HG02678 (cell line): ENCODE measurements at regions not wholly inside any gene's neighbourhood (a gene's known extent, or its start where the extent isn't known, plus 50 kb on each side); places are given as distances from the start of the nearest gene placed in this dataset.

ENCODE experiments used
- ATAC-seq: cut with Tn5 transposase; IDR thresholded peaks from one replicate; pipeline ENCODE4 v1.9.1; 2021; ENCODE audit warnings: mild to moderate bottlenecking, moderate library complexity; ENCODE audit not compliant: unreplicated experiment

DNA sequence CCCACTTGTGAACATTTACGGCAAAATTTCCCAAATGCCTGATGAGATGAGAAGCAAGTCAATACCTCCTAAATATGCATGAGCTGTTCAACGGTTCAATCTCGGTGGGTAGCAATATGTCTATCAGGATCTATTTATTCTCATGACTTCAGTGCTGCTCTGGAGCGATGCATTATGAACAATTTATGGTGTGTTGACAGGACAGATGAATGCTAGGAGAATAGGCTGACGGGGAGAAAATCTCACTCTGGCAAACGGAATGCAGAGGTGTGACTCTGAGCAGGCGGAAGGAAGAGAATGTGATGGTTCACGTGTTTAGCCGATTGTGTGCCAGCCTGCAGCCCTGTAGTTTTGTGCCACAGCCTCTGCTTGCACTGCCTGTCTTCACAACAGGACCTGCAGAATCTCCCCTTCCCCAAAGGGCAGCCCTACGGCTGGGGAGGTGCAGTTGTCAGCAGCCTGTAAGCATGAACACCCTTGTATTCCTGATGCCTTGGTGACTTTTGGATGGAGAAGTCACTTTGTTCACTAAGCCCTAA, 345.2 kb downstream of the PHKB start:
- no peak for ATAC-seq

DNA sequence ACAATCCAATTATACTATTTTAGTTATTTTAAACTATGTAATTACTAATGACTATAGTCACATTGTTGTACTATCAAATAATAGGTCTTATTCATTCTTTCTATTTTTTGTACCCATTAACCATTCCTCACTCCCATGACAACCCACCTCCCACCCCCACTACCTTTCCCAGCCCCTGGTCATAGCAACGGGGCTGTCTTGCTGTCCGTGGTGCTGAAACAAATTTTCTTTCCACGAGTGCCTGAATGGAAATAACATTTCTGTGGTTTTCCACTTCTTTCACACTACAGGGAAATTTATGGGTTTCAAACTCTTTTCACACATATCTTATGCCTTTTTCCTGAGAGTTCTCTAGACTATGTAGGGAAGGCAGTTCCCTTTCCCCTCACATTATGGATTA, 326.6 kb downstream of the PHKB start:
- no peak for ATAC-seq

GRCh38 chr16:47781673-47782072, 320.5 kb downstream of the PHKB start:
- no peak for ATAC-seq

- no peak for ATAC-seq
These were observed 319.2 kb downstream of the PHKB start for GRCh38 chr16:47780213-47780875.

DNA sequence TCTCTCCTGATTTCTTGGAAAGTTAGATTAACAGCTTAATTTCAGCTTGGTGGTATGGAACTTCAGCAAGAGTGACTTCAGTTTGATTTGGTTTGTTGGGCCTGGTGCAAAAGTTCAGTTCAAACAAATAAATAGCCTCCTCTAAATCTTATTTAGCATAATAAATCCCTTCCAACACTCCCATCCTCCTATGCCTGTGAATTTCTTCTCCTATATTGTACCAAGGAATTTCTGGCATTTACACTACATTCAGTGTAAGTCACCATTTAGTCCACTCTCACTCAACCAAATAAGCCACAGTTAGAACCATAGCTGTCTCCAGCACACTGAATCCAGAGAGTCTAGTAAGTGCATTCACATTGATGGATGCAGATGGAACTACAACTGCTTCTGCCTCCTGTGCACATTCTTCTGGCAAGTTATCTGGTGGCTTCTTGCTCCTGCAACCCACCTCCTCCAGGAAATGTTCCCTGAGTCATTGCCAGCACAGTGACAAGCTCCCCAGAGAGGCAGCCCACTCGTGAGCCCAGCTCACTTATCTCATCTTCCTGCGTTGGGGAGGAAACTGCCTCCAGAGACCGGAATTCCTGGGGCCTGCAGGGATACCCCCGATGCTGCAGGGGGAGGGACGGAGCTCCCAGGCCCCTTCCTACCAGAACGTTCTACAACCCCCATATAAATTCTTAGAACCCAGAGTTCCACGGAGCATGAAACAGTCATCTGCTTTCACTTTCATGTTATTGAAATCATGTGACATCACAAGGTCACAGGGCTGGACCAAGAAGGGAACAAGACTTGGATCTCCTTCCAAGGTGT, 318.3 kb downstream of the PHKB start:
- ATAC-seq, result no peak

DNA sequence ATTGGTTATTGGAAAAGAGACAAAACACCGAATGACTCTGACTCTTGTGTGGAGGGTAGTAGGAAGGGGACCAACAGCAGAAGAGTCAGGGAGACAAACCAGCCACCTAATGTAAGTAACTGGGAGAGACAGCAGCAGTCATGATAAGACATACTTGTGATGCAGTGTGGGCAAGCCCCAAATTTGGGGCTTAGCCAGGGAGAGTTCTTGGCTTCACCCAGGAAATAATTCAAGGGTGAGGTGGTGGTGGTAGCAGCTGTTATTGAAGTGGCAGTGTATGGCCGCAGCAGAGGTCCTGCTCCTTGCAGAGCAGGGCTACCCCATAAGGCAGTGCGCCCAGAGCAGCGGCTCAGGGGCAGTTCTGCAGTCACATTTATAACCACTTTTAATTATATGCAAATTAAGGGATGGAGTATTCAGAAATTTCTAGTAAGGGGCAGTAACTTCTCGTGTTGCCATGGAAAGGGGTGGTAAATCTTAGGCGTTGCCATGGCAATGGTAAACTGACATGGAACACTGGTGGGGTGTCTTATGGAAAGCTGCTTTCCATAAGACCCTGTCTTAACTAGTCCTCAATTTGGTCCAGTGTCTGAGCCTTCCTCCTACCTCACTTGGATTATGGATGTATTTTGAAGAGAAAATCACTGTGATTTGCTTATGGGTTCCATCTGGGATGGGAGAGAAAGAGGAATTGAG, 317.1 kb downstream of the PHKB start:
- ATAC-seq, result no peak

DNA sequence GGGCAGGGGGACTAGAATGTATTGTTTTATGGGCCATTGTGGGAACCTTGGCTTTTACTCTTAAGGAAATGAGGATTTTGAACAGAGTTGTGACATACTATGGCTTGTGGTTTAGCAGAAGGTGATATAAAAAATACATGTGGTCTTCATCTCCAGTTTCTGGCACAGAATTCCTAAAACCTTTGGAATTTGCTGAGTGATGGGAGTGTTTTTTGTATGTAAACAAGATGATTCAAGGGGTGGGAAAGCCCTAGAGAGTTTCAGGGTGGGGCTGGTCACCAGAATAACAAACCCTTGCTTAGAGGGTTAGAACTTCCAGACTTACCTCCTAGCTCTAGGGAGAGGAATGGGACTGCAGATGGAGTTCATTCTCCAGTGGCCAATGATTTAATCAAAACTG, 316.1 kb downstream of the PHKB start:
- ATAC-seq, result no peak

GRCh38 chr16:47774661-47775060, 313.5 kb downstream of the PHKB start:
- ATAC-seq, result no peak

DNA sequence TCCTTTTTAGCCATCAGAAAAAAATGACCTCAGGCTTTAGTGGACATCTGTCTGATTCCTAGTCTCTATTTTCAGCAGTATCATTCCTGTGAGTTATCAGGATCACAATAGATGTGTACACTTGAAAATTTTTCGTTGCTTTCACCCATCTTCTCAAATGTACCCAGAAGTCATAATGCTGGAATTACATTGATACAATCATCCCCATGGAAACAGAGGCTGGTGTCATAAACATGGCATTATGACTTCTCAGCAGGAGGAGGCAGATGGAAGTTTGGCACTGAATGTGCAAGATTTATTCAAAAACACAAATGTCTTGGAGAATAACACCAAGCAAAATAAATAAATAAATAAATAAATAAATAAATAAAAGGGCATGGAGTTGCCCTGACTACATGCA, 292.5 kb downstream of the PHKB start:
- ATAC-seq, result no peak
